ENCODE measurements at regions not wholly inside any gene's neighbourhood (a gene's known extent, or its start where the extent isn't known, plus 50 kb on each side); places are given as distances from the start of the nearest gene placed in this dataset.

- no peak for DNase-seq
These were observed 62.4 kb upstream of the TIAM1 start for GRCh38 chr21:31406510-31406909.

GRCh38 chr21:31405604-31406003, 61.5 kb upstream of the TIAM1 start:
- no peak for DNase-seq

GRCh38 chr21:31403596-31404333, 59.7 kb upstream of the TIAM1 start:
- no peak for DNase-seq

GRCh38 chr21:31399591-31399990, 55.5 kb upstream of the TIAM1 start:
- DNase-seq: no peak

GRCh38 chr21:31398574-31398973, 54.5 kb upstream of the TIAM1 start:
- DNase-seq: peak; percentile 35

- peak; percentile 18 for DNase-seq
These were observed 53.9 kb upstream of the TIAM1 start for GRCh38 chr21:31397939-31398338.

- DNase-seq: peak; percentile 53
These were observed 53.5 kb upstream of the TIAM1 start for GRCh38 chr21:31397515-31397926.

- no peak for DNase-seq
These were observed 53.0 kb upstream of the TIAM1 start for GRCh38 chr21:31397030-31397429.

GRCh38 chr21:31396399-31396798, 52.3 kb upstream of the TIAM1 start:
- no peak for DNase-seq

GRCh38 chr21:31395791-31396190, 51.7 kb upstream of the TIAM1 start:
- DNase-seq: no peak

- DNase-seq: no peak
These were observed 51.2 kb upstream of the TIAM1 start for GRCh38 chr21:31395268-31395667.

- DNase-seq: no peak
These were observed 50.2 kb upstream of the TIAM1 start for GRCh38 chr21:31394309-31394708.

Data from hematopoietic multipotent progenitor cell treated with erythropoietin and hydrocortisone succinate and interleukin-3 and kit ligand, for 4 days (in vitro differentiated cells).